Stimulated activated CD4-positive, alpha-beta T cell treated with anti-CD3 and anti-CD28 coated beads, Interleukin-4, amount 100 ng/mL, for 48 hours (primary cell): ENCODE measurements at regions not wholly inside any gene's neighbourhood (a gene's known extent, or its start where the extent isn't known, plus 50 kb on each side); places are given as distances from the start of the nearest gene placed in this dataset.
"Not testable (repeated sequence)": the region's sequence is repeated elsewhere in the genome, so short reads cannot be mapped to it uniquely, and the experiment has no call there.

Source experiments
- DNase-seq, 2 donors: peaks; one replicate each; pipeline ENCODE4 v3.0.0-alpha.2; 2020; ENCODE audit warnings: low read depth in 2 of 2

DNA sequence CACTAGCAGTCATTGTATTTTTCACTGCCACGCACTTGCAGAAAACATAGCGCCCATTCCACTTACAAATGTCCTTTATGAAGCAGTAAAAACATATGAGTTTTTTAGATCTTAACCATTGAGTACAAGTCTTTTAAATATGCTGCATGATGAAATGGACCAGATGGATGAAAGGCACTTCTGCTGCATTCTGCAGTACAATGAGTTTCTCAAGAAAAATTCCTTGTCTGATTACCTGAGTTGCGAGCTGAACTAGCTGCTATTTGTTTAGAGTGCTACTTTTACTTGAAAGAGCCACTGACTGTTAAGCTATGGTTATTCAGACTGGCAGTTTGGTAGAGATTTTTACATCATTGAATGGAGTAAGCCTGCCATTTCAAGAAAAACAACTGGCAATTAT, 825.5 kb upstream of the ACVR2A start:
- no peak for DNase-seq

DNA sequence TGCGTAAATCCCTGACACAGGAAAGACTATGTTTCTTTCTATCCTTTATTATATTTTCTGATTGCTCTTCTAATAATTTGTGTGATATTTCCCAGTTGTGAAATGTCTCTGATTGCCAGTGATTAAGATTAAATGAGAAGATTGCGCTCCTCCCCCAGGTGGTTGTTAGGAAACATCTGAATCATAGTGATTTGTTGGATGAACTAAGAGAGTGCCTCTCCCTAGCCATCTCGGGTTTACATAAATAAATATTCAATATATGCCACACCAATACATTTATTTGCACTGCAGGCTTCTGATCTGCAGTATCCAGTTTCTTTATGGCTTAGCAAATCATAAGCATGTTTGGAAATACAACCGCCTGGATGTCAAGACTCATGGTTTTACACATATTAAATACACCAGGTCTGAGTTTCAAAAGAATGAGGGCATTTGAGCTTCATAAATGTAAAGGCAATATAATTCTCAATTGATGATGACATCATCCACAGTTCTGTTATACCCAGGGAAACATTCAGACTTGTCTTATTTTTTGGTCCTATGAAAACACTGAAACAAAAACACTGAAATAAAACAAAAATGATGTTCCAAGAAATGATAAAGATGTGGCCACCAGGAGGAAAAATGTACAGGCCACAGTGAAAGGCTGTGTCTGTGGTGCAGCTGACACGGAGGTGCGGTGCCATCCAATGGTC, 826.7 kb upstream of the ACVR2A start:
- DNase-seq = no peak

DNA sequence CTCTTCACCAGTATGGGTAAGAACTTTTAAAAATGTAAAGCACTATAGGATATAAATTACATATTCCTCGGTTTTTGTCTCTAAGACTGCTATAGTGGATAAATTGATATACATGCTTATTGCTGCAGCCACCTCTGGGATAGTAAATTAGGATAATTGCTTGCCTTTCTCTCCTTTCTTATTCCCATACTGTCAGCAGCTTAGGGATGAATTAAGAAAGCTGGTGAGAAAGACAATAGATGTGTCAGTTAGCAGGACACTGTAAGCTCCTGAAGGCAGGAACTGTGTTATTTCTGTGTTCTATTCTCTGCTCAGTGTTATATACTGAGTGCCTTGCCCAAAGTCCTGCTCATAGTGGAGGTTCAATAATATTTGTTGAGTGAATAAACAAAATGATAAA, 828.6 kb upstream of the ACVR2A start:
- DNase-seq = no peak

DNA sequence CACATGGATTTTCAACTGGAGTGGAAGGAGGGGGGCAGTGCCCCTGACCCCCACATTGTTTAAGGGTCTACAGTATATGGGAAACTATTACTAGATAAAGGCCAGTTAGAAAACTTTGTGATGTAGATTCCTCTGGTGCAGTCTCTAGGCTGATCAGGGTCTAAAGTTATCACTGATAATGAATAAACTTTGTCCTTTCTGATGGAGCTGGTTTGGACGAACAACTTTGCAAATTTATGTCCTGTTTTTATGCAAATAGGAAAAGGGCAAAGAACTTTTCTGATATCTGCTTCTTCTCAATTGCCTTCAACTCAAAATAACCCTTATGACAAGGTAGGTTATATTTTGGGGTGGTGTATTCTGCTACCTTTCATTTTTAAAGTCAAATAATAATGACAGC, 829.2 kb upstream of the ACVR2A start:
- no peak for DNase-seq

DNA sequence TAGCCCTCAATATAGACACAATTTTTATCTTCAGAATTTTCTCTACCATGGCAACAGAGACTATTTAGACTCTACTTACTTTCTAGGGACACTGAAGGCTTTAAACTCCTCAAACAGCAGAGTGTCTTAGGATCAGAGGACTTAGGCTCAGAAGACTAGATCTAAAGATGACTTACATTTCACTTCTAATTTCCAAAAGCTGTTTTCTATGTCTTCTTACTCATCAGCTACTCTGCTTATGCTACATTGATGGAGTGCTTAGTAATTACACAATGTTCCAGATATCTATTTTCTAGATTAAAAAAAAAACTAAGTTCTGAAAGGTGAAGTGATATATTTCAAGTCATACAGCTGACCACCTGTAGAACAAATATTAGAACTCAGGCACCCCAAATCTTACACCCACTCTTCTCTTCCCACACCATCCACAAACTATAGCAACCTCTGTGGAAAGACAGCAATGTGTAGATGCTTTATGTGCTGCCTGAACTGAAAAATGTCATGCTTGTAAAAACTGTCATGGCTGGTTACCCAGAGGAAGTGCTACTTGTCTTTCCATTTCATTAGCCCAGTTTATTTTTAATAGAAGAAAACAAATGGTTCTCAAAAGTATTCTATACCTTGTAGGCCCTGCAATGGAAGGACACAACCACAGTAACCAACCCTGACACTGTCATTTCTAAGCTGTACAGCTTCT, 831.0 kb upstream of the ACVR2A start:
- no peak for DNase-seq

DNA sequence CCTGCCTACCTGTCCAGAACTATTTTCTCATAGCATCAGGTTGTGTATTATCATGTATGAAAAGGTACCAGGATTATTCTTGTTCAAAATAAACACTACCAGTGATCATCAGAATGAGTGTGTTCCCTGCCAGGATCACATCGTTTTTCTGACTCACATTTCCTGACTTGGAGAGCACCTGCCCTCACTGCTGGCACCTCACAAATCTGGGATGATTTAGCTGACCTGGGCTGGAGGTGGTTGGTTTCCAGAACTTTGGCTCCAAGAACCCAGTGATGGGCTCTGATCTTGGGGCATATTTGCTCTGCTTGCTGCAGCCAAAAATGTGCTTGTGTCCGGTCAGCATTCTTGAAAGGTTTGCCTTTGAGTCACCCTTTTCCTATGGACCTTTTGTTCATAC, 836.3 kb upstream of the ACVR2A start:
- no peak for DNase-seq

DNA sequence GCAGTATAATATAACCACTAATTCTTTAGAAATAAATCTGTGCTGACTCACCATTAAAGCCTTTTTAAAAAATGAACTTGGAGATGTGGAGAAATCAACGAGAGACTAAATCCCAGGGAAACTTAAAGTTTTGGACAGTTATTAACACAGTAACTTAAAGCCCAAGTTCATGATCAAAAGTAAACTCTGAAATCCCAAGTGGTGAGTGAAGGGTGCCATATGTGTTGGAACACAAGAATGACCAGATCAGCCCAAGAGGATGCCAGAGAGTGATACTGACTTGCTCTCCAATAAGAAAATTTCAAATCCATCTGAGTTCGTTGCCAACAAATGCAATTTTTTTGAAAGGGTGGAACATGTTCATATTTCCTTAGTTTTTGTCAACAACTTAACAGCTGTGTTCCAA, 838.1 kb upstream of the ACVR2A start:
- DNase-seq = no peak

DNA sequence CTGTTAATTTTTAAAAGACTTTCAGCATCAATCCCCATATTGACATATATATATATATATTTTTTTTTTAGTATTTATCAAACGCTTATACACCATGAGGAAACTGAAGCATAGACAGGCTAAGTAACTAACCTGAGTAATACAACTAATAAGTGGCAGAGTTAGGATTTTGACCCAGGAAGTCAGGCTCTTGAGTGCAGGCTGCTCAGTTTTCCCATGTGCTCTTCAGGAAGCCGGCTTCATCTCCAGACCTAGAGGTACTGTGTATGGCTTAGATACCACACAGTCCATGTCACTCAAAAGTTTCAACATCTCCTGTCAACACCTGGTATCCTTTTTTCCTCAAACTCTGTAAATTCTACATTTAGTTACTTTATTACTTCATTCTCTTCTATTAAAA, 841.7 kb upstream of the ACVR2A start:
- DNase-seq = no peak

DNA sequence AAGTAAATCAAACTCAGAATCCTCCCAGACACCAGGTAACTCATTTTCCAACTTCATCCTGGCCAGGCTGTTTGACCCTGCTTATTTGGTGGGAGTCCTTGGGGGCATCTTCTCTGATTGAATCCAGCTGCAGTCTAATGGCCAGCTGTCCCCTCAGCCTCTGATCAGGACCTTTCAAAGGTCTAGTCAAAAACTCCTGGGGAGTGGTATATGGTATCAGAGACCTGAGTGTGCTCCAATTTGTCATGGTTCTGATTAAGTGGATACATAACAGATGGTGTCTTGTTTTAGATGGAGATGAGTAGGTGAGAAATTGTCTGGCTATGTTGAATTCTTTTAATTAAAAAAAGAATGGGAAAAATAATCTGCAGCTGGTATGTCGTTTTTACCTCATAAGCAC, 842.6 kb upstream of the ACVR2A start:
- DNase-seq = no peak

DNA sequence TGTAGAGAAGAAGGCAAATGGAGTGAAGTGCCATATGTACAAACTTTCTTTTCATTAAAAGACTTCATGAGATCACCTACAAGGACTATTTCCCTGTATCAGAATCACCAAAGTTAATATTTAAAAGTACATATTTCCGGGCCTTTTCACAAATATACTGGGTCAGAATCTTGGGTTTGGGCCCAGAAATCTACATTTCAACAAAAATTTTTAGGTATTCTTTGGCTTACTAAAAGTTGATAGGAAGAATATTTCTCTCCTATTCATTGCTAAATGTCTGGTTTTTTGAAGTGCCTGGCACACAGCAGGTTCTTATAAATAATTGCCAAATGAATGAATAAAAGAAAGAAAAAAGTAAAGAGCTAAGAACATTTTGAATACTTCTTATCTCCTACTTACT, 843.8 kb upstream of the ACVR2A start:
- no peak for DNase-seq

DNA sequence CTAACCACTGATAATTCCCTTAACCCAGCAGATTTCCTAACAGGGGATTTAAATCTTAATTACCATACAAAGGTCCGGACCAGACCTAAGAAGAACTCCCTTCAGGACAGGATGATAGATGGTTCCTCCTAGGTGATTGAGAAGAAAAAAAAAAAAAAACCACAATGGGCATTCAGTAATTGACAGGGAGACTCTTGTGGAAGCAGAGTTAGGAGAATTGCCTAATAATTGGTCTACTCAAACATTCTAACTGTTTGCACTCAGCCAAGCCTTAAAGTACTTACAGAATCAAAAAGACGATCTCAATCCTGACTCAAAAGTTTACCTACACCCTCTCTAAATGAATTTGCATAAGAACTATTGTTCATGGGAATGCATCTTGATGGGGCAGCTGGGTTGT, 844.7 kb upstream of the ACVR2A start:
- DNase-seq = not testable (repeated sequence)

DNA sequence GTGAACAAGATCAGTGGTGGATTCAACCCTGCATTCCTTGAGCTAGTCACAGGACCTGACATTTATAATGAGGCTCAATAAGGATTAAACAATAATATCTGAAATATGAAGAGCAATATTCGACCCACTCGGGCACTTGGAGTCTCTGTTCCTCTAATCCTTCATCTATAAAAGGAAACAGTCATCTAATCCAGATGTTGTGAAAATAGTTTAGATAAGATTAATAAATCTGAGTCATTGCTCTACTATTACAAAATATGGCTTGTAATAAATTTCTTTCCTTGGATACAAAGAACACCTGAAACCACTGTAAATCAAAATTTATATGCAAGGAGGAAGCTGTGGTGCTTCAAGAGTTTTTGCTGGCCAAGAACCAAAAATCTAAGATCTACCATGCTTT, 846.9 kb upstream of the ACVR2A start:
- no peak for DNase-seq

DNA sequence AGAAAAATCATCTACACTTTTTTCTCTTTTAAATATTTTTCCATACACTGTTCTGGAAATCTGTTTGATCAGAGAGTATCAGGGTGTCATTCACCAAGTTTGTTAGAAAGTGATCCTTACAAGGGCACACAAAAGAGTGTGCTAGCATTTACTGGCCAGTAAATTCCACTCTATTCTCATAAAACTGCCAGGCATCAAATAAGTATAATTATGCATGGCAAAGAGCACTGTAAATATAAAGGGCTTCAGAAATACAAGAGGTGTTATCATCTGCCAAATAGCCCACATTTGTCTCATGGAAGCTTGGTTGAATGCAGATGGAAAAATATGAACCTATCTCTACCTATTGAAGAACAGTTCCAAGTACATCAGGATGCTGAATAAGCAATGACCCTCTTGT, 847.3 kb upstream of the ACVR2A start:
- no peak for DNase-seq

DNA sequence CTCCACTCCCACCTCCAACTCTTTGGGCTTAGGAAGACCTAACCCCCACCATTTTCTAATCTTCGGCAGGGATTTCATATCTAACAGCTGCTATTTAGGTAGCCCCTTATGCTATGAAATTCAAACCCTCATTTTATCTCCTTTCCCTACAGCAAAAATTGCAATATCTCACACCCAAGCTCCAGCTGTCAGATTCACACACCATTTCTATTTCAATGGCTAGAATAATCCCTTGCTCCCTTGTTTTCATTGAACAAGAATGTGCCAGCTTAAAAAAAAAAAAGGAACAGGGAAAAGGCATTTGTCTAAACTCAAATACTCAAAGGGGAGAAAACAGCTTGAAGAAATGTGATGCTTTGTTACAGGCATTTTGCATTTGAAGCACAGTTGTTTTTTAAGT, 850.6 kb upstream of the ACVR2A start:
- DNase-seq = no peak

DNA sequence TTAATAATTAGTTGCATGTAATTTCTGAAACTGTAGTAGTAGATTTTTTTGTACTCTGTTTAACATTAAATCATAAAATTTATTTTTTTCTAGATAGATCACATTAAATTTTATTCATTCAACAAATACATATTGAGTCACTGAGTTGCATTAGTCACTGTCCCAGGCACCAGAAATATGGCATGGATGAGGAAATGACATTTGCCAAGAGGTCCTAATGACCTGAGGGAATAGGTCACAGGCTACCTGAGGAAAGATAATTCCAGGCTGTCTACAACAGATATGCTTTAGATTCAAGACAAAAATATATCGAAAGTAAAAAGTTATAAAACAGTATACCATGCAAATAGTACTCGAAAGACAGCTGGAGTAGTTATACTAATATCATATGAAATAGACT, 852.4 kb upstream of the ACVR2A start:
- DNase-seq = no peak

DNA sequence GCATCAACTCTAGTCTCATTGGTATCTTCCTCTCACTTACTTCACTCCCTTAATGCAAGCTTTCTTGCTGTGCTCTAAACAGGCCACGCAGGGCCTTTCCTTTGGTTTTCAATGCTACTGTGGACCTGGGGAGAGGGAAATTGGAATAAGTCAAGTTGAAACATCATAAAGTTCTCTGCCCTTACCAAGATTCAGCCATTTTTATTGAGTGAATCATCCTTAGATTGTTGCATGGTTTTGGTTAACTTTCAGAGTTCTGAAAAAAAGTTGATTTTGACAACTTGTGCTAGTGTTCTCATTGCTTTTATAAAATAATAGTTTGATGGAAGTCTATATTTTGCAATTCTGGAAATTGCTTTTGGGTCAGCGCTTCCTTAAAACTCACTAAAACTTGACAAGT, 852.8 kb upstream of the ACVR2A start:
- no peak for DNase-seq

DNA sequence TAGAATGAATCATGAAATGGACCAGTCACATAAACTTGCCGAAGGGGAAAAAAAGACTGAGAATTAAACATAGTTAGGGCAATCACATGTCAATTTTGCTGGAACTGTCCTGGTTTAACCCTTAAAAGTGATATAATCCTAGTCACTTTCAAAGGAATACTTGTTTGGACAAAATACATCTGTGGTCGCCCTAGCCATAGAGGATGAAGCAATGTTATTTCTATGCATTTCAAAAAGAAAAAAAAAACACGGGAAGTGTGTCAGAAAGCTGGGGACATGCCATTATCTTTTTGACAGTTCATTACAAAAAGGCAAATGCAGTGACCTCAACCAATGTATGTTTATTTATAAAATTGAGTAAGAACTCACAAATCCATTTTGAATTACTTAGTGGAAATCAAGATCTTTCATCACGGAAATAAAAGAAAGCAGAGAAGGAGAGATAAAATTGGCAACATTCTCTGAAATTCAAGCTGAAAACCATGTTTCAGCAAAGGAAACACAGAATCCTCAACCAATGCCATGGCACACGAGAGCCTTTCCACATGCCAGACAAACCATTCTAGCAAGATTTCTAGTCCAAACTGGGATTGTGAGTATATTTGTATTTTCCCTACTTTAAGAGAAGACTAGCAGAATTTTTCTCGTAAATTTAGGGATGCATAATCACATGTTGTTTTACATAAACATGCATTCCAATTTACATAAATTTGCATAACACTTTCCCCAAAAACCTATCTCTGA, 854.3 kb upstream of the ACVR2A start:
- no peak for DNase-seq

DNA sequence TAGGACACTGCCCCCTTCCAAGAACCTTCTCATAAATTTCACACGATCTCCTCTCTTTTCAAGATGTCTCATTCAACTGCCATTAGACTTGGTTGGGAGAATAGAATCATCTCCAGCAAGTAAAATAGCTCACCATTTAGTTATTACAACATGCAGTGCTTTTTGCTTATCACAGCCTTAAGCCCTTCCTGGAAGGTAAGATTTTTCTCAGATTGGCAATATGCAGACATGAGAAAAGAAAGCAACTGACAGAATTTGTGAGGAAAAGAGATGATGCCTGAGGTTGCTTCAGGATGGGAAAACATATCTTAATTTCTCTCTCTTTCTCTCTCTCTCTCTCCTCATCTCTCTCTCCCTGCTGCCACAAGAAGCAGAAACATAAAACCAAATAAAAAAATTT, 855.1 kb upstream of the ACVR2A start:
- DNase-seq = no peak

DNA sequence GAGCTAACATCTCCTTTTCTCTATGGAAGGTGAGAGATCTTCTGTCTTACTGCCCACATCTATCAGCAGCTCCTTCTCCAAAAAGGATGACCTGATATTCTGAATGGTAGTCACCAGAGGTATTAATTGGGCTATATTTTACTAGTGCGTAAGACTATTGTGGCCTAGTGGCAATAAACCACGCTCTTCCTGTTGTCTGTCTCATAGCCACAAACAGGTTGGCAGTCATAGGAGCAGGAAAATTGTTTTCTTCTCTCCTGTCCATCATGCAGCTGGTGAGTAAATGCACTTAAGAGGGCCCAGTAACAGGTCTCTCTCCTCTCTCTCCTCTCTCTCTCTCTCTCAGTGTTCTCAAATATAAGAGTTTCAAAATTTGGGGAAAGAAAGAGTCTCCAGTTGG, 856.8 kb upstream of the ACVR2A start:
- DNase-seq = no peak

DNA sequence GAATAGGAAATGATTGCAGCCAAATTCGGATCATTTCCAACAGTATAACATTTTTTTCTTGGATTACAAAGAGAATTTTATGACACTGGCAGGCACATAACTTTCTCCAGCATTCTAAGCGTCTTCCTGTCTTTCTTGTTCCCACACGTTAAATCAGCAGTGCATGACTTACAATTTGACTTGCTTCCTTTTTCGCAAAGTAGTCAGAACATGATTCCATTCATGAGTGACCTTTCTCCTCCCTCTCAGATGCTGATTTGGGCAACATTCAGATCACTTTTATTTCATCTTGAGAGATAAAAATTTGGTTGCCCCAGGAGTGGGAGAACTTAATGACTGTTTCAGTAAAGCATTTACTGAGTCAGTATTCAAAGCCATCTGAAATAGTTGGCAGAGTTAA, 858.7 kb upstream of the ACVR2A start:
- DNase-seq = no peak

DNA sequence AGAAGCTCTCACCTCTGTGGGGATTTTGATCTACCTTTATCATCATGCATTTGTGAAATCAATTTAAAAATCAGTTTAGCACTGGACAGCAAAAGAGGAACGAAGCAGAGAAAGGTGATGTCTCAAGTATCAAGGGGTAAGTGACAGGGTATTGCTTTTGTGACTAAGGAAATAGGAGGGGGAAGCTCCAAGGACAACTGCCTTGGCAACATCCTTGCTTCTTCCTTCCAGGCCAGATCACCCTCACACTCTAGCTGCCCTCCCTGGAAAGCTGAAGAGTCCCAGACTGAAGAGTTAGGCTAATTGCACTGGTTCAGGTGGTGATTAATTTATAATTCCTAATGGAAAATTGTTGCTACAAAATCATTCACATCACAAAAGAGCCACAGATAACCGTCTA, 859.1 kb upstream of the ACVR2A start:
- DNase-seq = no peak

DNA sequence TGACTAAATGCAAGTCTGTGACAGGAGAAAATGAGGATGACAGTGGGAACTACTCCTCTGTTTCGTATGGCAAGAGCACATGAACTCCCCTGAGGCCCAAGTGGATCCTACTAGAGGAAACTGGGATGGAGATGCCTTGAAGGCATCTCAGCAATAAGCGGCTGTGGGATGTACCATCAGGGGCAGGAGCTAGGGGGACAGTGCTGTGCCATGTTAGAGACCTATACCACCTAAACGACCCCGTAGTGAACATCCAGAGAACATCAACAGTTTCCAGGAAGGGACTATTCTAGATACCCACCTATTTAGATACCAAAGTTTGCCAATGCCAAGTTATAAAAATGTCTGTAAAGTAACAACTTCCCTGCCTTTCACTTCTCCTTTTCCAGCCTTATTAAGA, 860.8 kb upstream of the ACVR2A start:
- no peak for DNase-seq

DNA sequence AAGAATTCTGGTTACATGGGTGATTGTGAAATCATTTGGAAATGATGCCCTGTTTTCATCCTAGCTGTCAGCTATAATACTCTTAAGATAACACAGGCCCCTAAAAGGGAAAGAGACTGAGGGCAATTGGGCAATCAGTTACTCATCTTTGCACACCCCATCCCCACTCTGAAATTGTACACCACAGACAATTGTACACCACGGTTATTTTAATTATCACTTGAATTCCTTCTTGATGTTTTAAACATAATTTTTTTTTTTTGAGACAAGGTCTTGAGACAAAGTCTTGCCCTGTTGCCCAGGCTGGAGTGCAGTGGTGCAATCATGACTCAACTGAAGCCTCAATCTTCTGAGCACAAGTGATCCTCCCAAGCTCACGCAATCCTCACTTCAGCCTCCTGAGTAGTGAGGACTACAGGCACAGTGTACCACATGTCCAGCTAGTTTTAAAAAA, 862.4 kb upstream of the ACVR2A start:
- no peak for DNase-seq
